SKM-1 treated with dmso at 0.1 percent for 144 hours (cell line): ENCODE measurements at regions not wholly inside any gene's neighbourhood (a gene's known extent, or its start where the extent isn't known, plus 50 kb on each side); places are given as distances from the start of the nearest gene placed in this dataset.

Experiments used
- DNase-seq: peaks from one replicate; lab custom pipeline; 2025; ENCODE audit not compliant: unreplicated experiment; lab: John Stamatoyannopoulos, UW

DNA sequence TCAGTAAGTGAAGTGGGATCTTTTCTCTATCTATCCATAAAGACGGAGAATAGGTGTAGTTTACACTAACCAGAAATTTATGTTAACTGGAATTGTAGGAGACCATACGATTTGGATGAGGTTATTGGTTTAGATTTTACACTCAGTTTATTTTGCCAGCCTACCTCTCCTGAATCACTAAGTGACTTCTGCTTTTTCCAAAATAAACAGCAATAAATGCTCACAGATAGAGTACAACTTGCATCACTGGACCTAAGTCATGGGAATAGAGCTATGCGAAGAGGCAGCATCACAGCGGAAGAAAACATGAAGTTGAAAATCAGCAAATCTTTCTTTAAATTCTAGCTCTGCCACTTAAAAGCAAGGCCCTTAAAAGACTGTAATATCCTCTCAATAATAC lies 781.0 kb downstream of the LIG4 start:
- no peak for DNase-seq

DNA sequence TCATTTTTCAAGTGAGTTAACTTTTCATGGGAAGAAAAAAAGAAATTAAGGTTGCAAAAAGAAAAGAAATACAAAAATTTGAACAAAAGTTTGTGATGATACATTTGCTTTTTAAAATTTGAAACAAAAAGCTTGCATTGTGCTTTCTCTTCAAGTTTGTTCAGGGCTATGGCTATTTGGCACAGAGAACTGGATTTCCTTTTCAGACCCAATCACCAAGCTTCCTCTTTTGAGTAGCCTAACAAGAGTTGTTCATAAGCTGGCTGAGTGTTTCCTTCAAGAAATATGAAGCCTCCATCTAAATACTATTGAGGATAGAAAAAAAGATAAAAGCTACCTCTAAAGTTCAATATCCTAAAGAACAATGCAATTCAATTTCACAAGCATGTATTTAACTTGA lies 787.8 kb downstream of the LIG4 start:
- no peak for DNase-seq

DNA sequence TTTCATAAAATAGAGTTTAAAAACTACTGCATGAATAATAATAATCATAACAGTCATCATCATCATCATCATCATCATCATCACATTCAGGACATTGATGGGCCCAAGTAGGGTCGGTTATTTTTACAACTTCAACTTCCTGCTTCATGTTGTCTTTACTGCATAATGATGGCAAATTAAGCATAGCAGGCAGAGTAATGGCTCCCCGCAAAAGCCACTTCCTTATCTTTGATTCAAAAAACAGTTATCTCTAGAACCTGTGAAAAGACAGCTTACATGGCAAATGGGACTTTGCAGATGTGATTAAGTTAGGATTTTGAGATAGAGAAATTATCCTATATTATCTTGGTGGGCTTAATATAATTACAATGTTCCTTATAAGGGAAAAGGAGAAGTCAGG lies 792.9 kb downstream of the LIG4 start:
- no peak for DNase-seq

DNA sequence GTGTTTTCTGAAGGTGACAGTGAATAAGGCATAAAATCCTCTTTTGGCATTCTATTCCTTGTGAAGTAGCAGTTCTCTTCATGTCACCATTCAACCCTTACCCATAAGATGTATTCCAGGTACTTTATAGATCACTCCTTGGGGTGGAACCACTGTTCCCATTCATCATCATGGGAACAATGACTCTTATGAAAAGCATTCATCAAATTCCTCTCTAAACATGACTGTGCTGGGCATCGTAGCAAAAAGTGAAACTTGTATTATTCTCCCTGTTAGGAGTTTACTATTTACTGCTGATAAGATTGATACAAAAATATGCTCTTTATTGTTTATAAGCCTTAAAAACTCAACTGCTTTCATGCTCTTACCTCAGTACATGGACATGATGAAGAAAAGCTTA lies 793.4 kb downstream of the LIG4 start:
- no peak for DNase-seq

DNA sequence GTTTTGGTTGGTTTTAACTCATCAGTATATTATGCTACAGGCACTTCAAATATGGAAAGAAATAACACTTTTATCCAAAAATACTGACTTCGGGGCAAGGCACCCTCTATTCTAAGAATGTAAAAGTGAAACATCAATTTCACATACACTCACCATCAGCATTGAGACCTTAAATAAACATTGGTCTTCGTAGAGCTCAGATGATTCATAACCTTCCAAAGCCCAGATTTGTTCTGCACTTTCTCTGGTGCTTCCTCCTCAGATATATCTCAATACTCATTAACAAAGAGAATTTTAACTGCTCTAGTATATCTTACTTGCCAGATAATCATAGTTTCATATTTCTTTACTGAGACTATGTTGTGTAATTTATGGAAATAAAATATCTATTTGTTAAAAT lies 794.3 kb downstream of the LIG4 start:
- no peak for DNase-seq

DNA sequence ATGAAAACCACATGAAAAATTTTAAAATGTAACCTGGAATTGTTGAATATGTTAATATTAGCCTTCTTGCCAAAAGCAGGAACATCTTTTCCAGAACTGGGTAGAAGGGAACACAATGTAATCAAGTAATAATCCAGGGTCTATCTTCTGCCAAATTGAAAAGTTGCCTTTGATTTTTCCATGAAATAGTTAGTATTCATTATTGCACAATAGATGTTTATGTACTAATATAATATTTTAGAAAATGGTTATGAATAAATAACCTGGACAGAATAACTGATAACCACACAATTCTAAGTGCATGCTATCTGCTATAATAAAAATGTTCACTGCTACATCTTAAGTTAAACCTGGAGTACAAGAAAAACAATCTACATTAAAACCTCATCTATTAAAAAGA lies 802.3 kb downstream of the LIG4 start:
- no peak for DNase-seq

DNA sequence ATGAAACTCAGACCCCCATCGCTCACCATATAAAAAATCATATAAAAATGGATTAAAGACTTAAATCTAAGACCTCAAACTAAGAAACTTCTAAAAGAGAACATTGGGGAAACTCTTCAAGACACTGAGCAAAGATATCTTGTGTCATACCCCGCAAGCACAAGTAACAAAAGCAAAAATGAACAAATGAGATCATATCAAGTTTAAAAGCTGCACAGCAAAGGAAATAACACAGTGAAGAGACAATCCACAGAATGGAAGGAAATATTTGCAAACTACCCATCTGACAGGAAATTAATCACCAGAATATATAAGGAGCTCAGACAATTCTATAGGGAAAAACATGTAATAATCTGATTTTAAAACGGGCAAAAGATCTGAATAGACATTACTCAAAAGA lies 808.3 kb downstream of the LIG4 start:
- no peak for DNase-seq

DNA sequence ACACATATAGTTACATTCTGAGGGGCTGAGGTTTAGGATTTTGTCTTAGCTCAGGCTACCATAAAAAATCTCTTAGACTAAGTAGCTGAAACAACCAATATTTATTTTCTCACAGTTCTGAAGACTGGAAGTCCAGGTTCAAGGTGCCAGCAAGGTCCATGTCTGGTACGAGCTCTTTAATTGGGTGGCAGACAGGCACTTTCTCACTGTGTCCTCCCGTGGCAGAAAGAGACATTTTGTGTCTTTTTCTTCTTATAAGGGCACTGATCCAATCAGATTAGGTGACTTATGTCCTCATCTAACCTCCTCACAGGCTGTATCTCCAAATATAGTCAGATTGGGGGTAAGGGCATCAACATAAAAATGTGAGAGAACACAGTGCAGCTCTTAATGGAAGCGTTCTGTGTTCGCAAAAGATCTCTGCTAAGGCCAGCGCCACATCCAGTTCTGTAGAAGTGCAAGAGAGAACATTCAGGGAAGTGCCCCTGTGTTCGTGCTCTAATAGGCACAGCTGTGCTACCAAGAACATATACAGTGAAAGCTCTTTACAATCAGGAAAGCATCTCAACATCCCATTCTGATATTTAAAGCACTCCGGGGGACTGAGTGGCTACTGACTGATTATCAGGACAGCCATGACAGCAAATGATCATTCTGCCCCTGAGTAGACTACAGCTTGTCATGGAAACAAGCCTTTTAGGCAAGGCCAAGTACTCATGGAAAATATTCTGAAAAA lies 819.2 kb downstream of the LIG4 start:
- DNase-seq = no peak

DNA sequence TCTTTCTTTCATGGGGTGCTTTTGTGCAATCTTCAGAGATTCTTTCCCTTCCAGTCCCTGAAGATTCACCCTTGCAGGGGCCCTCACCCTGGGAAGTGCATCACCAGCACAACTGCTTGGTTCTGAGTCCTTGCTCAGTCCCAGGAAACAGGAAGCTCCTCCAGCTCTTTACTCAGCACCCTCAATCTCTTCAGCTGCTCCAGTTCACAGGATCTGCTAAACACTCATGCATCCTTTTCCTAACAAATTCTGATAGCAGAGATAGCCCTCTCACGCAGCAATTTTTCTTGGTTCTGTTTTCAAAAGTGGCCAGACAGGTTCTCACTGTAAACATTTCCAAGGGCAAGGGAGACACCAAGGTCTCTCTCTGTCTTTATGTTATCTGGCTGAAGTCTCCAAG lies 823.1 kb downstream of the LIG4 start:
- no peak for DNase-seq

DNA sequence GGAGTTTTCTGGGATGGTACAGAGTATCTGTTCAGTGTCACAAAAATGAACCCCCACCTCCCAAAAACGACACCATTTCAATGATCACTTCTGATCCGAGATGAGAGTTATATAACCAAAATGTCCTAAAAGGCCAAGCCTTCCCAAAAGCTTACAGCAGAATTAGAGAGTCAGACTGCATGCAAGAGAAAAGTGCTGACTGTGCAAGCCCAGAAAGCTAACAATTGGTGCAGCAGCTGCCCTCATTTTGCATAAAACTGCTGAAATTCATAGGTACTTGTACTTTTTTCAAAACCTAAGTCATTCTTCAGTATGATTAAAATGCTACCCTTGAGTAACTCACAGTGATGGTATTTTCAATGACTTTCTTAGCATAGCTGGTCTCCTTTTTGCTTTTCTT lies 819.6 kb upstream of the ARGLU1 start:
- DNase-seq = no peak

DNA sequence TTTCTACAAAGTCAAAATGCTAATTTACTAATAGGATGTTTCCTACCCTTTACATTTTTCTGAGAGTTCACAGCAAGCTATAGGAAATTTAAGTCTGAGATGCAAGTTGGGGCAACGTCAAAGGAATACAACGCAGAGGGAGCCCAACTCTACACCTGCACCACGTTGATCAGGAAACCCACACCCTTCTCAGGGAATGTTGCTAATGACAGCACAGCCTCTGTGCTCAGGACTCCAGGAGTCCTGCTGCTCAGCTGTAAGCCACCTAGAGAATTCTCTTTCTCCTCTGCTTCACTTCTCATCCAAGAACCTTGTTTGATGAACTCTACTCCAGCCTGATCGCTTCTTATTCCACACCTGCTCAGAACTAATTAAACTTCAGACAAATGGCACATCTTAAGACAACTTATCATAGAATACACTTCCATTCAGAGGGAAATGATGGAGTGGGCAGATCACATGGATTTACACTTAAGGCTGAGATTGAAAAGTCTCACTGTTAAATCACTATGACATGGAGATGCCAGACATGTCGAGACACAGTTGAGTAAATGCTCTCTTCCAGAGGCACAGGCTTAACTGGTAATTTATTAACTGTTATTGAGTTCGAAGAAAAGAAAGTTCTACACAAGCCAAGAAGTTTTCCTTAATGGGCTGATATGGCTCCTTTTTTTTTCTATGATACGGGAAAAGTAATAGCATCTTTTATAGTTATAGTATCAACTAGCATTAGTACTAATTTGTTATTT lies 811.6 kb upstream of the ARGLU1 start:
- no peak for DNase-seq

DNA sequence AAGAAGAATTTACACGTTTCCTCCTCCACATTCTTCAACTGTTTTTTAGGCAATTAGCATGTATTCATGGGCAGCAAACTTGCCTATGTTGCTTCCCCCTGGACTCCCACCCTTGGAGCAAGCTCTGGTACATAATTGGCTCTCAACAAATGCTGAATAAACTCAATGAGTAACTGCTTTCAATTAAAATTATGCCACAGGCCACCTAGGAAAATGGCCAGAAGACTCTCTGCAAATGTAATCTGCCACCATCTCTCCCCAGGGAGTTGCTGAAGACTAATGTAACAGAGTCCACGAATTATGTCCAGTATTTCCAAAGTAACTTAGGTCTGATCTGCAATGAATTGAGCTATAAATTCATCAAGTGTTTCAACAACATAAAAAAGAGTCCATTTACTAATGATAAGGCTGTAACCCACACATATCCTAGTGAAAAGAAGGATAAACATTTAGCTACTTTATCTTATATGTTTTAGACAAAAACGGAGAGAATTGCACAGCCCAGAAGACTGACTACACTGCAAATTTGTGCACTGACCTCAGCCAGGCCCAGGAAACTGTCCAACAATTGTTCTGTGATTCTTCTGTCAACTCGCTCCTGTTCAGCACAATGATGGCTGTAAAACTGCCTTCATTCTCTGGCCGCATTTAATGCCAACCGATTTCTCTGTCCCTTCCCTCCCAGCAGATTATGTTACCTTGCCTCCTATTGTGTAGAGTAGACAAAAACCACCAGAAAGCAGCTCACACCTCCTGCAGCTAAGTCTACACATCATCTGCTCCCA lies 808.6 kb upstream of the ARGLU1 start:
- DNase-seq = no peak

DNA sequence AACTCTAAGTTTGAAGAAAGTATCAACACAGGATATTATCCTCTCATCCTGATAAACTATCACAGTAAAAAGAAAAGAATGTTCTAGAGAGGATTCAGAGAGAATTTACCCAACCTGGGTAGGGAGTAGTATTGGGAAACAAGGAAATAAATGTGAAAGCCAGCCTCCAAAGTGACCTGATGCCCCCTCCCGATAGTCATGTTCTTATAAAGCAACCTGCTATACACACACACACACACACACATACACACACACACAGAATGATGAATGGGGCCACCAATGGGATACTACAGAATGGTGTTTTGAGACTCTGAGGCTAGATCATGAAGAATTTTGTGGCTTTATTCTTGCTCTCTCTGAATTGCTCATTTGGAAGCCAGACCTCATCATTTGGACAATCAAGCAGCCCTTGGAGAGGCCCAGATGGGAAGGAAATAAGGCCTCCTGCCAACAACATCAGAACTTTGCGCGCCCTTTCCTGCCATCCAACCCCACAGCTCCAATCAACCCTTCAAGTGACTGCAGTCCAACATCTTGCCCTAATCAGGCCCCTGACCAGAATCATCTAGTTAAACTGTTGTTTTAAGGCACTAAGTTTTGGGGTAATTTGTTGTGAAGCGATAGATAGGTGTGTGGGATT lies 807.9 kb upstream of the ARGLU1 start:
- DNase-seq = no peak

DNA sequence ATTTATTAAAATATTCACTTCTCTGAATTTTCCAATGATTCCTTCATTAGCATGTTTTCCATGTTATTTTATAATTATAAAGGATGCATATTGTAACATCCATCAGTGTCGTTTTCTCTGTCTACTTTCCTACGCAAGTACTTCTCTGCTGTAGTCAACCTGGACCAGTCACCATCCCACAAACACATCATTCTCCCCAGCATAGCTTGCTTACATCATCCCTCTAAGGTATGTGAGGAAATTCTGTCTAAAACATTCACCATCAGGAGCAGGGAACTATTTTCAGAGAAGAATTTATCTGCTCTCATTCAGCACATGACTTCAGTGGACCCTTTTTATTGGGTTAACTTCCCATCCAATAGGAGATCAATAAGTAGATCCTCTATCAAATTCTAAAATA lies 806.1 kb upstream of the ARGLU1 start:
- no peak for DNase-seq

DNA sequence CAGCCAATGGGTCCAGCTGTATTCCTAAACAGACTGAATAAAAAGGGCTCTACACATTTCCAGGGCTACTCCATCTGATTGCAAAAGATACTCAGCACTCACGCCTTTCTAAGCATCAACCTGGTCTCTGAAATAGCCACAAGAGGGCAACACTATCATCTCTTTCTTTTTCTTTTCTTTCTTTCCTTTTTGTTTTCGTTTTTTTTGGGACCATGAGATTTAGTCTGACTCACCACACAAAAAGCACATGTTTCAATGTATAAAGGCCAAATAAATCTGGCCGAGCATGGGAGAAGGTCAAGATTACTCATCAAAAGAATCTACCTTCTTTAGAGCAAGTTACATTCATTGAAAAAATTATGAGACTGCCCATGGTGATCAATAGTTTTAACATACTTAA lies 805.6 kb upstream of the ARGLU1 start:
- no peak for DNase-seq

DNA sequence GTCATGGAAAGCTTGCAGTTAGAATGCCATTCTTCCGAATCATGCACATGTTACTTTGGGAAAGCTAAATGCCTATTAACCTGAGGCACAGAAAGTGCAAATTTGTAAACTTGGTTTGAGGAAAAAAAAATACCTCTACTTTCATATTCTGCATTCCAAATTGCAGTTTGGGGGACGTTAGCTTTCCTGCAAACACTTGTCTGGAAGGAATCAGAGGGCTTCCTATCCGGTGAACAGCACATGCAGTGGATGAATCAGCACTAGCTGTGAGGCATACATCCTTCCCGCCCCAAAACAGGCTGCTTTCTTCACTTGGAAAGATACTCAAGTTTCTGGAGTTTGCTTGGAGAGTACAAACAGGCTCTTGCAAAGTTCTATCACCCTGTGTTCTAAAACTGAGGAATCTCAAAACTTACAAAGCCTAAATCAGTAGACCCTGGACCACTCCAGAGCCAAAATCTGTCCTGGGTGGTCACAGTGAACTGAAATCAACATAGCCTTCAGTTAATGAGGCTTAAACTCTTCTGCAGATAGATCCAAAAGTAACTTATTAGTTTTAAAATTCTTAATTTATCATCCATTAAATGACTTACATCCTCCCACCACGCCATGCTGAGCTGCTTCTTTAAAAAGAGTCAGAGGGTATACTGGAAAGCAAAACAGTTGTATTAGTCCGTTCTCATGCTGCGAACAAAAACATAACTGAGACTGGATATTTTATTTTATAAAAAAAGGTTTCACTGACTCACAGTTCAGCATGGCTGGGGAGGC lies 802.3 kb upstream of the ARGLU1 start:
- DNase-seq = no peak

DNA sequence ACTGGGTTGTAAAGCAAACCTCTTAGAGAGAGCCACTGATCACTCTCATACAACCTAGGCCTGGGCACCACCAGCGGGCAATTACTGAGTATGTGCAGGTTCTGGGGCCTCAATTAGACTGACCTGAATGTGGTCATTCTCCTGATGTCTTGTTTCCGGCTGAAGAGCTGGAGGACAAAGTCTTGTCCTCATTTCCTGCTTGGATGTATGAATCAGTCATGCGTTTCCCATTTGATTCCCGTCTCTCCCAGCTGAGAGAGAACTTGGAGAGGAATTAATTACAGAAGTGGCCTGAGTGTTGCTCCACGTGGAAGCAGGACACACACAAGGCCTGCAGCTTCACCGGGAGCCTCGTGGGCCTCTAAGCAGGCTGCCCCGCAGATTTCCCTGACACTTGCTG lies 799.3 kb upstream of the ARGLU1 start:
- no peak for DNase-seq

DNA sequence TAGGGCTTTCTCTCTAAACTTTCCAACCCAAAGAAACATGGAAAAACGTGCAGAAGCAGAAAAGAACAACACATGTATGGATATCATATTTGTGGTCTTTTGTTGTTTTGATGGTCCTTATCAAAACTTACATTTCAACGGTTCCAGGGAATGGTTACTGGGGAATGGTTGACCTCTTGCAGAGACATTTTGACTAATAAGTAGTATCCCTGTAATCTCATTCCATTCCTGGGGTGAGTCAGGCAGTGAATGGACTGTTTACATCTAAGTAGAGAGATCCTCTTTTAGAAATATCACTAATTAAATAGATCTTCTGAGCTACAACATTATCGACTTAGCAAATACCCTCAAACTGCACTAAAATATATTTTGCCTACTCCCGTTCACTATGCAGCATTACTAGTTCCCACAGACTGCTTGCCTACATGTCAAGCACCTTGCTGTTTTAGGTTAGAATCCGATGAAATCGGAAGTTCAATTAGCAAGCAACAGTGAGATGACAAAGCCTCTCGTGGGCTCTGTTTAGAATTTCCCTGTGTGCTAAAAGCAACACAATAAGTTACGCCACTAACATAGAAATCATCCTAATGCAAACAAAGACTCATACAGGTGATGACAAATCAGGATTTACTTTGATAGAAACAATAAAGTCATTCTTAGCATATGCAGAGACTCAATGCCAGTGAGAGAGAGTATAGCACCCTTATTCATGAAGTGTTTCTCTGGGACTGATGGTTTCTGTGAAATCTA lies 797.7 kb upstream of the ARGLU1 start:
- DNase-seq = no peak

DNA sequence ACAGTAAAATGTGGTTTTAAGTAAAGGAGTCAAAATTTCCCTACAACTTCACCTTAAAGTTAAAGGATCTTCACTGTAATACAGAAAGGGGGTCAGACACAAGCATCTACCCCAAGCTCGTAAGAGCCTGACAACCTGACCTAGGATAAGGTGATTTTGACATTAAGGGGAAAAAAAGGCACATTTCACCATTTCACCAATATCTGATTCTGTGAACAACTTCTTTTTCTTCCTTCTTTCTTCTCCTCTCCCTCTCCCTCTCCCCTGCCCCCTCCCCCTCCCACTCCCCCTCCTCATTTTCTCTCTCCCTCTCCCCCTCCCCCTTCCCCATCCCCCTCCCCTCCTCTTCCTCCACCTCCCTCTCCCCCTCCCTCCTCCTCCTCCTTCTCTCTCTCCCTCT lies 796.7 kb upstream of the ARGLU1 start:
- no peak for DNase-seq

DNA sequence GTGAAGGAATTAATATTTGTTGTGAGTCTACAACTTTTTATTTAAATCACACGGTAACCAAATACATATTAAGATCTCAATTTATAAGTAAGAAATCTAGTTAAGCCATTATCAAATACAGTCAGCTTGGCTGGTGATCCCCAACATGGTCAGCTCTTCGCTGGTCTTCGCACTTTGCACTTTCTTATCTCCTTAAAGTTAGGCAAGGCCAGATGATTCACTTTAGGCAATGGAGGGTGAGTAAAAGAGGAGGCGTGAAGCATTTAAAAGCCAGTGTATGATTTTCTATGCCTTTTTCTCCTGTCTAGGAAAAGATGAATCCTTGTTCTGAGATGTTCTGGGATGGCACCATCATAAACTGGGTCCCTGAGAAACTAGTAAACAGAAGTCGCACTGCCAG lies 793.7 kb upstream of the ARGLU1 start:
- DNase-seq = no peak
